ENCODE measurements at regions not wholly inside any gene's neighbourhood (a gene's known extent, or its start where the extent isn't known, plus 50 kb on each side); places are given as distances from the start of the nearest gene placed in this dataset.

DNA sequence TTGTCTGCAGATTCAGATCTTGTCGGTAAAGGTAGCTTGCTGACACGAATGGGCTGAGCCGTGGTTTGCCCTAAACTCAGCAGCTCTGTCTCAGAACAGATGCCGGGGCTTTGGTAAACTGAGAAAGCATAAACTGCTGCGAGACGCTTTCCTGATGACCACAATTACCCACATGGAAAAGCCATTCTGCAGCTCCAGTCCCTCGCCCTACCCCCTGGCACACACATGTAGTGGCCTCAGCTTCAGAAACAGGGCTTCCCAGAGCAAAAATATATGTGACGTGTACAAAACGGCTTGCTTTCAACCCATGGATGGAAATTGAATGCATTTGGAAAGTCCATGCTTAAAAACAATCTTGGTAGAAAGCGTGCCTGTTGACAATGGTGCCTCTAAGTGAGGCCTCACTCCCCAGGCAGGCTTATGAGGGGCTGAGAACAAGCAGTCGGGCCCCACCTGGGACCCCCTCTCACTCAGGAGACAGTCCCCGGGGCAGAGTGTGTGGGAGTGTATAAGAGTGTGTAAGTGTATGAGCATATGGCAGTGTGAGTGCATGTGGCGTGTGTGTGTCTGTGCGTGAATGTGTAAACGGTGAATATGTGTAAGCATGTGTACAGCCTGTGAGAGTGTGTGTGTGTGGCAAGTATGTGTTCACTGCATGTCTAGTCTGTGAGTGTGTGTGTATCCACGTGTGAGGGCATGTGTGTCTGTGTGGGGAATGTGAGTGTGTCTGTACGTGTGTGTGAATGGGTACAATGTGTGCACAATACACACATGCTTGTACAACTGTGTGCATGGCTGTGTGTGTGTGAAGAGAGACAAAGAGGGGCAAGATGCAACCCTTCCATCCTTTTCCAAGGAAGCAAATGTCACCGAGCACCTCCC lies 88.2 kb upstream of the SMIM23 start:
- ChIA-PET POLR2A (ENCODE audit: low non-redundant PET) (no interaction called here), CTCF (no interaction called here)
- DNase-seq (ENCODE audit: low spot score) = no peak
- no peak overlapping the region for H3K4me3 ChIP-seq (ENCODE audit: low read depth, low read length, poor library complexity, severe bottlenecking)
- no peak overlapping the region for H3K27ac ChIP-seq (ENCODE audit: low read depth, low read length, poor library complexity, severe bottlenecking)
- no peaks in the 10 kb centered on the region for H3K27me3 ChIP-seq (replicated peaks; ENCODE audit: insufficient read depth, low read depth, low read length, poor library complexity)
- no peaks in the 10 kb centered on the region for H3K9me3 ChIP-seq (ENCODE audit: low read depth, low read length, poor library complexity, severe bottlenecking)
- no peaks in the 10 kb centered on the region for H3K36me3 ChIP-seq (ENCODE audit: insufficient read depth, low read length, poor library complexity, severe bottlenecking)
- H3K4me1 ChIP-seq (ENCODE audit: insufficient read depth, low read length, poor library complexity, severe bottlenecking) = no peaks in the 10 kb centered on the region
- TF ChIP-seq, protein P1, sequence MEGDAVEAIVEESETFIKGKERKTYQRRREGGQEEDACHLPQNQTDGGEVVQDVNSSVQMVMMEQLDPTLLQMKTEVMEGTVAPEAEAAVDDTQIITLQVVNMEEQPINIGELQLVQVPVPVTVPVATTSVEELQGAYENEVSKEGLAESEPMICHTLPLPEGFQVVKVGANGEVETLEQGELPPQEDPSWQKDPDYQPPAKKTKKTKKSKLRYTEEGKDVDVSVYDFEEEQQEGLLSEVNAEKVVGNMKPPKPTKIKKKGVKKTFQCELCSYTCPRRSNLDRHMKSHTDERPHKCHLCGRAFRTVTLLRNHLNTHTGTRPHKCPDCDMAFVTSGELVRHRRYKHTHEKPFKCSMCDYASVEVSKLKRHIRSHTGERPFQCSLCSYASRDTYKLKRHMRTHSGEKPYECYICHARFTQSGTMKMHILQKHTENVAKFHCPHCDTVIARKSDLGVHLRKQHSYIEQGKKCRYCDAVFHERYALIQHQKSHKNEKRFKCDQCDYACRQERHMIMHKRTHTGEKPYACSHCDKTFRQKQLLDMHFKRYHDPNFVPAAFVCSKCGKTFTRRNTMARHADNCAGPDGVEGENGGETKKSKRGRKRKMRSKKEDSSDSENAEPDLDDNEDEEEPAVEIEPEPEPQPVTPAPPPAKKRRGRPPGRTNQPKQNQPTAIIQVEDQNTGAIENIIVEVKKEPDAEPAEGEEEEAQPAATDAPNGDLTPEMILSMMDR (conservative IDR thresholded peaks at IDR 0.05; ENCODE audit: low read depth, low read length) = no peak
- TF ChIP-seq EZH2 (IDR thresholded peaks at IDR 0.05; ENCODE audit: borderline replicate concordance, low read depth, low read length, poor library complexity, severe bottlenecking) = no peak
- intact Hi-C loops (cut with micrococcal nuclease; ENCODE audit: unreplicated experiment) = no loop called here
- no TSS peak for BruUV-seq (replicated peaks)

GRCh38 chr5:171700318-171700912 lies 85.2 kb upstream of the SMIM23 start:
- no peaks in the 10 kb centered on the region for H3K9me3 ChIP-seq (ENCODE audit: low read depth, low read length, poor library complexity, severe bottlenecking)
- no peak overlapping the region for H3K4me3 ChIP-seq (ENCODE audit: low read depth, low read length, poor library complexity, severe bottlenecking)
- no peak overlapping the region for H3K27ac ChIP-seq (ENCODE audit: low read depth, low read length, poor library complexity, severe bottlenecking)
- H3K36me3 ChIP-seq (ENCODE audit: insufficient read depth, low read length, poor library complexity, severe bottlenecking) = no peaks in the 10 kb centered on the region
- no peaks in the 10 kb centered on the region for H3K27me3 ChIP-seq (replicated peaks; ENCODE audit: insufficient read depth, low read depth, low read length, poor library complexity)
- intact Hi-C loops (cut with micrococcal nuclease; ENCODE audit: unreplicated experiment) = no loop called here
- CTCF ChIA-PET = no interaction called here
- no TSS peak for BruUV-seq (replicated peaks)
- no peak for TF ChIP-seq EZH2 (IDR thresholded peaks at IDR 0.05; ENCODE audit: borderline replicate concordance, low read depth, low read length, poor library complexity, severe bottlenecking)
- TF ChIP-seq, protein P1 (conservative IDR thresholded peaks at IDR 0.05; ENCODE audit: low read depth, low read length) = no peak
- DNase-seq (ENCODE audit: low spot score) = no peak
- POLR2A ChIA-PET (ENCODE audit: low non-redundant PET) = no interaction called here
- no peaks in the 10 kb centered on the region for H3K4me1 ChIP-seq (ENCODE audit: insufficient read depth, low read length, poor library complexity, severe bottlenecking)

DNA sequence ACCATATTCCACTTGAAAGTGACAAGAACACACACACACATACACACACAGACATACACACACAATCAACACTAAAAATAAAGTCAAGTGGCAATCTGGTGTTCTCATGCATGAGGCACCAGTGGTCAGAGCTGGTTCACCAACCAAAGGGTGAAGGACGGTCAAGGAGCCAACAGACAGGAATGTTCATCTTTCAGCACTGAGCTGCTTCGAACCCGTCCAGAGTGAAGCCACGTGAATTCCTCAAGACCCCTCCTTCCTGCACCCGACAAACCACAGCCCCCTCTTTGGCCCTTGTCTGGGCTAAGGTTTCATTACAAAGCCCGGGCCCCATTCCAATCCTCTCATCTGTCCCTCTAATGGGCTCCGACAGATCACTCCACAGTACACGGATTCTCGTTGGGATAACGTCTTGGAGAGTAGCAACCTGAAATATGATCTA lies 84.5 kb upstream of the SMIM23 start:
- ChIA-PET CTCF (no interaction called here), POLR2A (ENCODE audit: low non-redundant PET) (no interaction called here)
- no peaks in the 10 kb centered on the region for H3K27me3 ChIP-seq (replicated peaks; ENCODE audit: insufficient read depth, low read depth, low read length, poor library complexity)
- H3K36me3 ChIP-seq (ENCODE audit: insufficient read depth, low read length, poor library complexity, severe bottlenecking) = no peaks in the 10 kb centered on the region
- no peak overlapping the region for H3K4me3 ChIP-seq (ENCODE audit: low read depth, low read length, poor library complexity, severe bottlenecking)
- intact Hi-C loops (cut with micrococcal nuclease; ENCODE audit: unreplicated experiment) = no loop called here
- H3K9me3 ChIP-seq (ENCODE audit: low read depth, low read length, poor library complexity, severe bottlenecking) = no peaks in the 10 kb centered on the region
- no peak for TF ChIP-seq EZH2 (IDR thresholded peaks at IDR 0.05; ENCODE audit: borderline replicate concordance, low read depth, low read length, poor library complexity, severe bottlenecking)
- TF ChIP-seq, protein P1 (conservative IDR thresholded peaks at IDR 0.05; ENCODE audit: low read depth, low read length) = no peak
- H3K27ac ChIP-seq (ENCODE audit: low read depth, low read length, poor library complexity, severe bottlenecking) = no peak overlapping the region
- BruUV-seq (replicated peaks) = no TSS peak
- DNase-seq (ENCODE audit: low spot score) = no peak
- H3K4me1 ChIP-seq (ENCODE audit: insufficient read depth, low read length, poor library complexity, severe bottlenecking) = no peaks in the 10 kb centered on the region

All from A673 (cell line).